ENCODE measurements at regions not wholly inside any gene's neighbourhood (a gene's known extent, or its start where the extent isn't known, plus 50 kb on each side); places are given as distances from the start of the nearest gene placed in this dataset.

GRCh38 chr6:56349194-56349593 is 101.8 kb upstream of the COL21A1 start:
- no peak for TF ChIP-seq YY1 (IDR thresholded peaks at IDR 0.05; ENCODE audit: insufficient read depth, insufficient read length)
- TF ChIP-seq SUZ12 (IDR thresholded peaks at IDR 0.05; ENCODE audit: extremely low read depth, insufficient read depth, insufficient read length), result no peak
